HepG2 (cell line): ENCODE measurements at regions not wholly inside any gene's neighbourhood (a gene's known extent, or its start where the extent isn't known, plus 50 kb on each side); places are given as distances from the start of the nearest gene placed in this dataset.

Experiments
- CEBPB ChIP-seq: IDR thresholded peaks from 2 replicates; pipeline ENCODE4 v1.6.1; 2011; ENCODE audit warnings: low read depth, low read length, improper control_type of control experiment, borderline replicate concordance
- FOXA1 ChIP-seq, 2 experiments: fragments of 450-650 bp in 1 of 2; sonication (generic) in 1 of 2; formaldehyde crosslinking in 1 of 2; IDR thresholded peaks; 2 replicates each; pipeline versions ENCODE4 v1.4.0 to v1.6.1; 2016 to 2020; ENCODE audit warnings: missing genetic modification reagents in 1 of 2
- IRX3 ChIP-seq: sonication (generic); formaldehyde crosslinking; IDR thresholded peaks from 2 replicates; pipeline ENCODE4 v1.8.1; 2023; ENCODE audit warnings: mild to moderate bottlenecking, low read depth, missing genetic modification reagents, borderline replicate concordance
- SOX13 ChIP-seq, 3 experiments: fragments of 450-650 bp in 1 of 3; sonication (generic) in 1 of 3; formaldehyde crosslinking in 1 of 3; IDR thresholded peaks in 2 of 3; conservative IDR thresholded peaks in 1 of 3; 2 replicates each; pipeline versions ENCODE4 v1.5.0 to v1.6.1; 2016 to 2020; ENCODE audit warnings: antibody characterized with exemption in 1 of 3, mild to moderate bottlenecking in 1 of 3, missing compliant biosample characterization in 1 of 3, missing genetic modification reagents in 1 of 3, moderate library complexity in 1 of 3
- TAF1 ChIP-seq: sonication (generic); formaldehyde crosslinking; IDR thresholded peaks from 2 replicates; pipeline ENCODE4 v1.4.0; 2020; ENCODE audit warnings: missing genetic modification reagents
- ZNF724P ChIP-seq: sonication (generic); formaldehyde crosslinking; IDR thresholded peaks from 2 replicates; pipeline ENCODE4 v1.8.0; 2022; ENCODE audit warnings: missing genetic modification reagents, borderline replicate concordance
- TF ChIP-seq, protein P1 (sequence below): IDR thresholded peaks from 2 replicates; pipeline ENCODE4 v1.6.1; 2018; ENCODE audit warnings: missing genetic modification reagents, mild to moderate bottlenecking, missing compliant biosample characterization
- TF ChIP-seq, protein P2 (sequence below): sonication (generic); formaldehyde crosslinking; IDR thresholded peaks from 2 replicates; pipeline ENCODE4 v1.4.0; 2020; ENCODE audit warnings: missing genetic modification reagents, borderline replicate concordance
- TF ChIP-seq, protein P3 (sequence below): sonication (generic); formaldehyde crosslinking; IDR thresholded peaks from 2 replicates; pipeline ENCODE4 v1.4.0; 2020; ENCODE audit warnings: missing genetic modification reagents, borderline replicate concordance
- TF ChIP-seq, protein P4 (sequence below): IDR thresholded peaks from 2 replicates; pipeline ENCODE4 v1.6.1; 2016; ENCODE audit warnings: low read depth, missing genetic modification reagents, missing compliant biosample characterization
- TF ChIP-seq, protein P5 (sequence below): sonication (generic); formaldehyde crosslinking; IDR thresholded peaks from 2 replicates; pipeline ENCODE4 v1.5.0; 2020; ENCODE audit warnings: mild to moderate bottlenecking, missing genetic modification reagents

DNA sequence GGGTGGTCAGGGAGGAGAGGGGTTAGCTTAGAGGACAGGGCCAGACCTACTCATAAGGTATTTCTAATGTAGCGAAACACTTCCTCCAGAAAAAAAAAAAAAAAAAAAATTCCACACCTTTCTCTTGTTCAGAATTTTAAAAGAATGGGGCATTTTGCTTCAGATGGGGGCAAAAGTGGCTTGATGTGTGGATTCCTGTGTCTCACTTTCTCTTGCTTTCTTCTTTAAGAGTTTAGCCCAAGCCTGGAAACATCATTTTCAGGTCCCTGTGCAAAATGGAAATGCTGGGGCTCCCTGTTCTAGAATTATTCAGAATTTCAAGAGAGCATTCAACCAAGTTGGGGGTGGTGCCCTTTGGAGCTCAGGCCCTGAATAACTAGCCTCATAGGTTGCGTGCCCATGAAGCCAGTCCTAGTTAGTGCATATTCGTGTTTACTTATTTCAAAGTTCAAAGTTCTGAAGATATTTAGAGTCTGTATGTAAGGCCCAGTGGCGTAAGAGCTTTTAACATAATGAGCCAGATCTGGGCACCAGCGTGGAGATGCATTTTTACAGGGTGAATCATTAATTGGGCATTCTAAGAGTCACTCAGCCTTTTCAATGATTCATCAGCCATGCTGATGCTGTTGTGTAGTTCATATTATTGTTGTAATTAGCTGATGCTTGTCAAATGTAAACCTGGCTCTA, 104.5 kb downstream of the RPLP1 start (continued):
- TF ChIP-seq IRX3 (CRISPR knock-in tag) (no peak), FOXA1 (IDR thresholded peaks at IDR 0.05) (no peak), FOXA1 (CRISPR knock-in tag; IDR thresholded peaks at IDR 0.05) (peak; percentile 57; the same call in 1 of the 2 replicates), SOX13 (IDR thresholded peaks at IDR 0.05) (no peak), SOX13 (CRISPR knock-in tag; conservative IDR thresholded peaks at IDR 0.05 in 1 of 2, IDR thresholded peaks at IDR 0.05 in 1 of 2) (peak in 1 of 2 experiments; percentile 10; a peak in 1 of 4 replicates), ZNF724P (CRISPR knock-in tag) (no peak), CEBPB (peak; percentile 34; the same call in 1 of the 2 replicates), TAF1 (CRISPR knock-in tag) (no peak)
- TF ChIP-seq, protein P1, sequence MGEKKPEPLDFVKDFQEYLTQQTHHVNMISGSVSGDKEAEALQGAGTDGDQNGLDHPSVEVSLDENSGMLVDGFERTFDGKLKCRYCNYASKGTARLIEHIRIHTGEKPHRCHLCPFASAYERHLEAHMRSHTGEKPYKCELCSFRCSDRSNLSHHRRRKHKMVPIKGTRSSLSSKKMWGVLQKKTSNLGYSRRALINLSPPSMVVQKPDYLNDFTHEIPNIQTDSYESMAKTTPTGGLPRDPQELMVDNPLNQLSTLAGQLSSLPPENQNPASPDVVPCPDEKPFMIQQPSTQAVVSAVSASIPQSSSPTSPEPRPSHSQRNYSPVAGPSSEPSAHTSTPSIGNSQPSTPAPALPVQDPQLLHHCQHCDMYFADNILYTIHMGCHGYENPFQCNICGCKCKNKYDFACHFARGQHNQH, result no peak
- TF ChIP-seq, protein P2, sequence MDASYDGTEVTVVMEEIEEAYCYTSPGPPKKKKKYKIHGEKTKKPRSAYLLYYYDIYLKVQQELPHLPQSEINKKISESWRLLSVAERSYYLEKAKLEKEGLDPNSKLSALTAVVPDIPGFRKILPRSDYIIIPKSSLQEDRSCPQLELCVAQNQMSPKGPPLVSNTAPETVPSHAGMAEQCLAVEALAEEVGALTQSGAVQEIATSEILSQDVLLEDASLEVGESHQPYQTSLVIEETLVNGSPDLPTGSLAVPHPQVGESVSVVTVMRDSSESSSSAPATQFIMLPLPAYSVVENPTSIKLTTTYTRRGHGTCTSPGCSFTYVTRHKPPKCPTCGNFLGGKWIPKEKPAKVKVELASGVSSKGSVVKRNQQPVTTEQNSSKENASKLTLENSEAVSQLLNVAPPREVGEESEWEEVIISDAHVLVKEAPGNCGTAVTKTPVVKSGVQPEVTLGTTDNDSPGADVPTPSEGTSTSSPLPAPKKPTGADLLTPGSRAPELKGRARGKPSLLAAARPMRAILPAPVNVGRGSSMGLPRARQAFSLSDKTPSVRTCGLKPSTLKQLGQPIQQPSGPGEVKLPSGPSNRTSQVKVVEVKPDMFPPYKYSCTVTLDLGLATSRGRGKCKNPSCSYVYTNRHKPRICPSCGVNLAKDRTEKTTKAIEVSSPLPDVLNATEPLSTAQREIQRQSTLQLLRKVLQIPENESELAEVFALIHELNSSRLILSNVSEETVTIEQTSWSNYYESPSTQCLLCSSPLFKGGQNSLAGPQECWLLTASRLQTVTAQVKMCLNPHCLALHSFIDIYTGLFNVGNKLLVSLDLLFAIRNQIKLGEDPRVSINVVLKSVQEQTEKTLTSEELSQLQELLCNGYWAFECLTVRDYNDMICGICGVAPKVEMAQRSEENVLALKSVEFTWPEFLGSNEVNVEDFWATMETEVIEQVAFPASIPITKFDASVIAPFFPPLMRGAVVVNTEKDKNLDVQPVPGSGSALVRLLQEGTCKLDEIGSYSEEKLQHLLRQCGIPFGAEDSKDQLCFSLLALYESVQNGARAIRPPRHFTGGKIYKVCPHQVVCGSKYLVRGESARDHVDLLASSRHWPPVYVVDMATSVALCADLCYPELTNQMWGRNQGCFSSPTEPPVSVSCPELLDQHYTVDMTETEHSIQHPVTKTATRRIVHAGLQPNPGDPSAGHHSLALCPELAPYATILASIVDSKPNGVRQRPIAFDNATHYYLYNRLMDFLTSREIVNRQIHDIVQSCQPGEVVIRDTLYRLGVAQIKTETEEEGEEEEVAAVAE (CRISPR knock-in tag), result no peak
- TF ChIP-seq, protein P3, sequence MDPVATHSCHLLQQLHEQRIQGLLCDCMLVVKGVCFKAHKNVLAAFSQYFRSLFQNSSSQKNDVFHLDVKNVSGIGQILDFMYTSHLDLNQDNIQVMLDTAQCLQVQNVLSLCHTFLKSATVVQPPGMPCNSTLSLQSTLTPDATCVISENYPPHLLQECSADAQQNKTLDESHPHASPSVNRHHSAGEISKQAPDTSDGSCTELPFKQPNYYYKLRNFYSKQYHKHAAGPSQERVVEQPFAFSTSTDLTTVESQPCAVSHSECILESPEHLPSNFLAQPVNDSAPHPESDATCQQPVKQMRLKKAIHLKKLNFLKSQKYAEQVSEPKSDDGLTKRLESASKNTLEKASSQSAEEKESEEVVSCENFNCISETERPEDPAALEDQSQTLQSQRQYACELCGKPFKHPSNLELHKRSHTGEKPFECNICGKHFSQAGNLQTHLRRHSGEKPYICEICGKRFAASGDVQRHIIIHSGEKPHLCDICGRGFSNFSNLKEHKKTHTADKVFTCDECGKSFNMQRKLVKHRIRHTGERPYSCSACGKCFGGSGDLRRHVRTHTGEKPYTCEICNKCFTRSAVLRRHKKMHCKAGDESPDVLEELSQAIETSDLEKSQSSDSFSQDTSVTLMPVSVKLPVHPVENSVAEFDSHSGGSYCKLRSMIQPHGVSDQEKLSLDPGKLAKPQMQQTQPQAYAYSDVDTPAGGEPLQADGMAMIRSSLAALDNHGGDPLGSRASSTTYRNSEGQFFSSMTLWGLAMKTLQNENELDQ (CRISPR knock-in tag), result no peak
- TF ChIP-seq, protein P4, sequence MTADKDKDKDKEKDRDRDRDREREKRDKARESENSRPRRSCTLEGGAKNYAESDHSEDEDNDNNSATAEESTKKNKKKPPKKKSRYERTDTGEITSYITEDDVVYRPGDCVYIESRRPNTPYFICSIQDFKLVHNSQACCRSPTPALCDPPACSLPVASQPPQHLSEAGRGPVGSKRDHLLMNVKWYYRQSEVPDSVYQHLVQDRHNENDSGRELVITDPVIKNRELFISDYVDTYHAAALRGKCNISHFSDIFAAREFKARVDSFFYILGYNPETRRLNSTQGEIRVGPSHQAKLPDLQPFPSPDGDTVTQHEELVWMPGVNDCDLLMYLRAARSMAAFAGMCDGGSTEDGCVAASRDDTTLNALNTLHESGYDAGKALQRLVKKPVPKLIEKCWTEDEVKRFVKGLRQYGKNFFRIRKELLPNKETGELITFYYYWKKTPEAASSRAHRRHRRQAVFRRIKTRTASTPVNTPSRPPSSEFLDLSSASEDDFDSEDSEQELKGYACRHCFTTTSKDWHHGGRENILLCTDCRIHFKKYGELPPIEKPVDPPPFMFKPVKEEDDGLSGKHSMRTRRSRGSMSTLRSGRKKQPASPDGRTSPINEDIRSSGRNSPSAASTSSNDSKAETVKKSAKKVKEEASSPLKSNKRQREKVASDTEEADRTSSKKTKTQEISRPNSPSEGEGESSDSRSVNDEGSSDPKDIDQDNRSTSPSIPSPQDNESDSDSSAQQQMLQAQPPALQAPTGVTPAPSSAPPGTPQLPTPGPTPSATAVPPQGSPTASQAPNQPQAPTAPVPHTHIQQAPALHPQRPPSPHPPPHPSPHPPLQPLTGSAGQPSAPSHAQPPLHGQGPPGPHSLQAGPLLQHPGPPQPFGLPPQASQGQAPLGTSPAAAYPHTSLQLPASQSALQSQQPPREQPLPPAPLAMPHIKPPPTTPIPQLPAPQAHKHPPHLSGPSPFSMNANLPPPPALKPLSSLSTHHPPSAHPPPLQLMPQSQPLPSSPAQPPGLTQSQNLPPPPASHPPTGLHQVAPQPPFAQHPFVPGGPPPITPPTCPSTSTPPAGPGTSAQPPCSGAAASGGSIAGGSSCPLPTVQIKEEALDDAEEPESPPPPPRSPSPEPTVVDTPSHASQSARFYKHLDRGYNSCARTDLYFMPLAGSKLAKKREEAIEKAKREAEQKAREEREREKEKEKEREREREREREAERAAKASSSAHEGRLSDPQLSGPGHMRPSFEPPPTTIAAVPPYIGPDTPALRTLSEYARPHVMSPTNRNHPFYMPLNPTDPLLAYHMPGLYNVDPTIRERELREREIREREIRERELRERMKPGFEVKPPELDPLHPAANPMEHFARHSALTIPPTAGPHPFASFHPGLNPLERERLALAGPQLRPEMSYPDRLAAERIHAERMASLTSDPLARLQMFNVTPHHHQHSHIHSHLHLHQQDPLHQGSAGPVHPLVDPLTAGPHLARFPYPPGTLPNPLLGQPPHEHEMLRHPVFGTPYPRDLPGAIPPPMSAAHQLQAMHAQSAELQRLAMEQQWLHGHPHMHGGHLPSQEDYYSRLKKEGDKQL (CRISPR knock-in tag), result 0 out of 2 replicates have a peak, but pooled peaks have one; percentile 12
- TF ChIP-seq, protein P5, sequence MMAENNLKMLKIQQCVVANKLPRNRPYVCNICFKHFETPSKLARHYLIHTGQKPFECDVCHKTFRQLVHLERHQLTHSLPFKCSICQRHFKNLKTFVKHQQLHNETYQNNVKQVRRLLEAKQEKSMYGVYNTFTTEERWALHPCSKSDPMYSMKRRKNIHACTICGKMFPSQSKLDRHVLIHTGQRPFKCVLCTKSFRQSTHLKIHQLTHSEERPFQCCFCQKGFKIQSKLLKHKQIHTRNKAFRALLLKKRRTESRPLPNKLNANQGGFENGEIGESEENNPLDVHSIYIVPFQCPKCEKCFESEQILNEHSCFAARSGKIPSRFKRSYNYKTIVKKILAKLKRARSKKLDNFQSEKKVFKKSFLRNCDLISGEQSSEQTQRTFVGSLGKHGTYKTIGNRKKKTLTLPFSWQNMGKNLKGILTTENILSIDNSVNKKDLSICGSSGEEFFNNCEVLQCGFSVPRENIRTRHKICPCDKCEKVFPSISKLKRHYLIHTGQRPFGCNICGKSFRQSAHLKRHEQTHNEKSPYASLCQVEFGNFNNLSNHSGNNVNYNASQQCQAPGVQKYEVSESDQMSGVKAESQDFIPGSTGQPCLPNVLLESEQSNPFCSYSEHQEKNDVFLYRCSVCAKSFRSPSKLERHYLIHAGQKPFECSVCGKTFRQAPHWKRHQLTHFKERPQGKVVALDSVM, result no peak
